Heart left ventricle (tissue), 16 donors: ENCODE measurements at regions not wholly inside any gene's neighbourhood (a gene's known extent, or its start where the extent isn't known, plus 50 kb on each side); places are given as distances from the start of the nearest gene placed in this dataset.

Experiments used
- ATAC-seq, 4 donors: fragments of 200-7000 bp; cut with Tn5 transposase; one replicate each; pipeline ENCODE4 v1.9.1; 2020 to 2022; ENCODE audit warnings: moderate library complexity in 4 of 4, mild to moderate bottlenecking in 3 of 4, moderate number of reproducible peaks in 1 of 4
- DNase-seq, 5 donors: peaks; one replicate each; pipeline ENCODE4 v3.0.0-alpha.2; 2020
- H3K27ac ChIP-seq, 12 donors: fragments of 200-600 bp; sonication (generic) in 4 of 12; one replicate each; pipeline versions ENCODE4 v1.5.0 to v1.8.0; 2016 to 2022; ENCODE audit warnings: mild to moderate bottlenecking in 2 of 12
- H3K27me3 ChIP-seq, 9 donors: fragments of 200-600 bp; sonication (generic) in 2 of 9; one replicate each; pipeline versions ENCODE4 v1.5.1 to v1.8.0; 2016 to 2022; ENCODE audit warnings: mild to moderate bottlenecking in 3 of 9
- H3K36me3 ChIP-seq, 9 donors: fragments of 200-600 bp; sonication (generic) in 2 of 9; one replicate each; pipeline versions ENCODE4 v1.5.0 to v1.8.0; 2018 to 2022; ENCODE audit warnings: mild to moderate bottlenecking in 2 of 9
- H3K4me1 ChIP-seq, 12 donors: fragments of 200-600 bp; sonication (generic) in 4 of 12; one replicate each; pipeline versions ENCODE4 v1.5.0 to v1.8.0; 2016 to 2022; ENCODE audit warnings: mild to moderate bottlenecking in 3 of 12
- H3K4me3 ChIP-seq, 12 donors: fragments of 200-600 bp; sonication (generic) in 4 of 12; one replicate each; pipeline versions ENCODE4 v1.5.0 to v1.8.0; 2017 to 2022; ENCODE audit warnings: mild to moderate bottlenecking in 9 of 12, moderate library complexity in 4 of 12
- H3K9me3 ChIP-seq, 12 donors: fragments of 200-600 bp; sonication (generic) in 4 of 12; one replicate each; pipeline versions ENCODE4 v1.5.0 to v1.8.0; 2016 to 2022; ENCODE audit warnings: mild to moderate bottlenecking in 1 of 12
- CTCF ChIP-seq, 12 donors: fragments of 200-600 bp; sonication (generic) in 4 of 12; IDR thresholded peaks; one replicate each; pipeline versions ENCODE4 v1.5.0 to v1.8.0; 2018 to 2022; ENCODE audit warnings: antibody characterized with exemption in 12 of 12, mild to moderate bottlenecking in 5 of 12
- POLR2A ChIP-seq, 2 donors: fragments of 450-650 bp; IDR thresholded peaks; one replicate each; pipeline ENCODE4 v1.6.1; 2017; ENCODE audit warnings: antibody characterized with exemption in 2 of 2, mild to moderate bottlenecking in 2 of 2, moderate library complexity in 2 of 2
- WGBS, 4 donors: extraction: QIAGEN DNeasy Blood & Tissue Kit in 2 of 4; methylation state at CpG; one replicate each; pipeline versions ENCODE4 v1.1.5 to v1.1.7; 2013 to 2018; 5-methylcytosine and 5-hydroxymethylcytosine counted together
- intact Hi-C, 10 donors: fragments of 100-400 bp; cut with DNase I; formaldehyde crosslinking; loops; one replicate each; pipeline versions ENCODE4 v1.11.1 to v1.14.2; 2022
- donor health status: ischemic (EF 13 %, LVEDD 7.1; RV severe dilation, severe dysfunction).
- donor health status: healthy with polysubstance abuse.
- donor health status: DM: no; HTN: yes; CAD: no.
- donor health status: DM: no; HTN: no; CAD: no.
- donor health status: ischemic (EF 25% LVEDD 6.9; RV normal size, moderate dysfunction).
- donor health status: ischemic (EF 25% LVEDD 5.7; RV mildly dilated, moderate dysfunction).
- donor health status: healthy.
- donor health status: DM: yes; HTN: yes; CAD: no.
- donor health status: ischemic (EF 35%, LVEDD 5.7; RV mildly dilated, moderate dysfunction).
- donor health status: nonischemic (EF 11% LVEDD 7.7; RV severe dilation, severe dysfunction).
- donor health status: DM: yes; HTN: yes; CAD: no.
- donor health status: PGD.
- donor health status: ischemic (EF 29% LVEDD 5.4; RV normal size, mild dysfunction).
- donor health status: nonischemic (EF 23%, LVEDD 6.1; RV moderate dilation, normal function).

DNA sequence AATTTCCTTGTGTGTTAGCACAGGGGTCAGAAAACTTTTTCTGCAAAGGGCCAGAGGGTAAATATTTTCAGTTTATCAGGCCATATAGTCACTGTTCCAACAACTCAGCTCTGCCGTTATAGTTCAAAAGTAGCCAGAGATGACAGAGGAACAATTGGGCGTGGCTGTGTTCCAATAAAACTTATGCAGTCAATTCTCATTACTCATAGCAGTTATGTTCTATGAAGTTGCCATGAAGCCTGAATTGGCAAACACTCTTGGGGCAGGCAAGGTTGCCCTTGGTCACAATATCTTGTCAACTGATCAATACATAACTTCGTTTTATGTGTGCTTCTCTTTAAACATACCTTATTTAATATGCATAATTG lies 304.2 kb downstream of the TFAP2C start:
- Histone ChIP-seq H3K4me1 (no peaks in the 10 kb centered on the region), H3K9me3 (peaks cover 0 to 2% (median 0%) of the 10 kb centered on the region in 12 donors), H3K27ac (no peak overlapping the region), H3K27me3 (peaks cover 1 to 42% (median 20%) of the 10 kb centered on the region in 9 donors), H3K36me3 (no peaks in the 10 kb centered on the region), H3K4me3 (no peak overlapping the region)
- 71 to 81% (median 74%) methylated on average over 3 of the region's 3 CpGs for WGBS, 4 donors
- DNase-seq: no peak
- intact Hi-C loops: no loop called here
- TF ChIP-seq CTCF (IDR thresholded peaks at IDR 0.05): no peak
- no peak for TF ChIP-seq POLR2A (IDR thresholded peaks at IDR 0.05)
- no peak for ATAC-seq

DNA sequence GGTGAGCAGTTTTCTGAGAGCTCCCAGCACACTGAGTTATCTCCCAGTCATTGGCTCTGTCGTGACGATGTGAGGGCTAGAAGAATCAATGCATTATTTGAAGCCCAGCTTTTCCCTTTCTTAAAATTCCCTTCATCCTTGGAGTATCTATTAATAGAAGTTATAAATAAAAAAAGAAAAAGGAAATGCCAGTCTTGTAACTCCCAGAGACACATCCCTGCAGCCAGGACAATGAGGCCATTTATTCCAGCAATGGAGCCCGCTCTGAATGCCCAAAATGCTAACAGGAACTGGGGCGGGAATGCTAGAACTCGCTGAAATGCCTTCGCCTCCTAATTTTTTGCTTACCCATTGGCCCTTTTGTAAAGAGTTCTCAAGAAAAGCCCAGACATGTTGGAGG lies 305.8 kb downstream of the TFAP2C start:
- Histone ChIP-seq H3K9me3 (peaks cover 0 to 2% (median 0%) of the 10 kb centered on the region in 12 donors), H3K4me1 (no peaks in the 10 kb centered on the region), H3K27me3 (peaks cover 0 to 30% (median 9%) of the 10 kb centered on the region in 9 donors), H3K4me3 (no peak overlapping the region), H3K27ac (no peak overlapping the region), H3K36me3 (no peaks in the 10 kb centered on the region)
- DNase-seq: no peak
- ATAC-seq: no peak
- intact Hi-C loops: no loop called here
- 54 to 66% (median 57%) methylated on average over 6 of the region's 6 CpGs for WGBS, 4 donors
- TF ChIP-seq POLR2A (IDR thresholded peaks at IDR 0.05) (no peak), CTCF (IDR thresholded peaks at IDR 0.05) (no peak)

DNA sequence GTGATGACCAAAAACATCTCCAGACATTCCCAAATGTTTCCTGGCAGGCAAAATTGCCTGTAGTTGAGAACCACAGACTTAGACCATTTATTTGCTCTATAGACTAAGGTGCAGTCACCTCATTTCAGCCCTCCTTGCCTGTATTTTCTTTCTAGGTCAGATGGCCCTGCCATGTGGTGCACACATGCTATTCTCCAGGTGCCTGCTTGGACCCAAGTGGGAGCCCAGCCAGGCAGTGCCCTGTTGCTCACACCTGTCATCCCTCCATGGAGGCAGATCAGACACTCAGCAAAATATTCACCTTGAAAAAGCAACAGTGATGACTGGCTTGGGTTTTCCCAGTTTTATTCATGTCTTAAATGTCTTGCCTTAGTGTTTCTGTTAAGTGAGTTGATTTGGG lies 311.4 kb downstream of the TFAP2C start:
- TF ChIP-seq POLR2A (IDR thresholded peaks at IDR 0.05) (no peak), CTCF (IDR thresholded peaks at IDR 0.05) (no peak)
- ATAC-seq: no peak
- no peak overlapping the region for H3K4me3 ChIP-seq
- no peaks in the 10 kb centered on the region for H3K9me3 ChIP-seq
- H3K27ac ChIP-seq: no peak overlapping the region
- H3K4me1 ChIP-seq: no peaks in the 10 kb centered on the region
- no peaks in the 10 kb centered on the region for H3K36me3 ChIP-seq
- H3K27me3 ChIP-seq: peaks cover 0 to 15% (median 2%) of the 10 kb centered on the region in 9 donors
- no peak for DNase-seq
- intact Hi-C loops: no loop called here

DNA sequence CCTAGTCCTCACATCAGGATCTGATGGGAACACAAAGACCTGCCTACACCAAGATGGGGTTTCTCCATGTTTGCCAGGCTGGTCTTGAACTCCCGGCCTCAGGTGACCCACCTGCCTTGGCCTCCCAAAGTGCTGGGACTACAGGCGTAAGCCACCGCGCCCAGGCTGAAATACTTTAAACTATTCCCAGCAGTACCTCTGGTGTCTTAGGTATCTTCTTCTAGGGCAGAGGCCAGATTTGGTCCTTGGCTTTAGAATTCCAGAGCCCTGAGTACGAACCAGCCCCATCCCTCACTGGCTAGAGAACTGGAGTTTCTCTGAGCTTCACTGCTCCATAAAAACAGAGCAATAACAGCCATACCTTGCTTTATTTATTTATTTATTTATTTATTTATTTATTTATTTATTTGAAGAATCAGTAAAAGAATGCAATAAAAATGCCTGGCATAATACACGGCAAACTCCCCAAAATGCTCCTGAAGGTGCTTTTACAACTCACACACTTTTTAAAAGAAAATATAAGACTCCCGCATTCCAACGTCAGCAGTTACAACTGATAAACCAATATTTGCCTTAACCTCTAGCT lies 312.1 kb downstream of the TFAP2C start:
- DNase-seq: no peak
- intact Hi-C loops: no loop called here
- TF ChIP-seq POLR2A (IDR thresholded peaks at IDR 0.05) (no peak), CTCF (IDR thresholded peaks at IDR 0.05) (no peak)
- H3K27ac ChIP-seq: no peak overlapping the region
- peaks cover 0 to 16% (median 2%) of the 10 kb centered on the region in 9 donors for H3K27me3 ChIP-seq
- no peaks in the 10 kb centered on the region for H3K4me1 ChIP-seq
- H3K4me3 ChIP-seq: no peak overlapping the region
- WGBS, 4 donors: 77 to 85% (median 81%) methylated on average over 8 of the region's 8 CpGs
- H3K36me3 ChIP-seq: no peaks in the 10 kb centered on the region
- no peak for ATAC-seq
- H3K9me3 ChIP-seq: no peaks in the 10 kb centered on the region
